ENCODE measurements at regions not wholly inside any gene's neighbourhood (a gene's known extent, or its start where the extent isn't known, plus 50 kb on each side); places are given as distances from the start of the nearest gene placed in this dataset.

DNA sequence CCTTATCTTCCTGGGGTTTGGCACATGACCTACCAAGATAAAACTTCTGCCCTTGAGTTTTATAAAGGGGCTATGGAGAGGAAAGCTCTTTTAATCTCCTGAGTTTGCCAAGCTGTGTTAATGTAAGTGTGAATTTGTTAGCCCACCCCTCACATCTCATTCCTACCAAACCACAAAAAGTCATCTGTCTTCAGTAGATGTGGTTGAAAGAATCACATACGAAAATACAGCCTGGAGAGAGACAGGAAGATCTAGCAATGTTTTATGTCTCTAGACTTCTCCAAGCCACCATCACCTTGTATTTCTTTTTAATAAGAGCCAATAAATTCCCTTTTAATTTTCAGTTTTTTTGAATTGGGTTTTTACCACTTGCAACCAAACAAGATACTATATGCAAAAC is 68.9 kb upstream of the ZNF280D start:
- no peaks in the 10 kb centered on the region for H3K4me1 Mint-ChIP-seq
- ATAC-seq (no peak), DNase-seq (ENCODE audit: low spot score) (no peak)
- H3K27ac Mint-ChIP-seq, result no peak overlapping the region
- H3K9me3 Mint-ChIP-seq, result peaks cover 5% of the 10 kb centered on the region
- TF ChIP-seq, protein P1, sequence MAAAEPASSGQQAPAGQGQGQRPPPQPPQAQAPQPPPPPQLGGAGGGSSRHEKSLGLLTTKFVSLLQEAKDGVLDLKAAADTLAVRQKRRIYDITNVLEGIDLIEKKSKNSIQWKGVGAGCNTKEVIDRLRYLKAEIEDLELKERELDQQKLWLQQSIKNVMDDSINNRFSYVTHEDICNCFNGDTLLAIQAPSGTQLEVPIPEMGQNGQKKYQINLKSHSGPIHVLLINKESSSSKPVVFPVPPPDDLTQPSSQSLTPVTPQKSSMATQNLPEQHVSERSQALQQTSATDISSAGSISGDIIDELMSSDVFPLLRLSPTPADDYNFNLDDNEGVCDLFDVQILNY (CRISPR knock-in tag; IDR thresholded peaks at IDR 0.05), result no peak
- TF ChIP-seq, protein P2, sequence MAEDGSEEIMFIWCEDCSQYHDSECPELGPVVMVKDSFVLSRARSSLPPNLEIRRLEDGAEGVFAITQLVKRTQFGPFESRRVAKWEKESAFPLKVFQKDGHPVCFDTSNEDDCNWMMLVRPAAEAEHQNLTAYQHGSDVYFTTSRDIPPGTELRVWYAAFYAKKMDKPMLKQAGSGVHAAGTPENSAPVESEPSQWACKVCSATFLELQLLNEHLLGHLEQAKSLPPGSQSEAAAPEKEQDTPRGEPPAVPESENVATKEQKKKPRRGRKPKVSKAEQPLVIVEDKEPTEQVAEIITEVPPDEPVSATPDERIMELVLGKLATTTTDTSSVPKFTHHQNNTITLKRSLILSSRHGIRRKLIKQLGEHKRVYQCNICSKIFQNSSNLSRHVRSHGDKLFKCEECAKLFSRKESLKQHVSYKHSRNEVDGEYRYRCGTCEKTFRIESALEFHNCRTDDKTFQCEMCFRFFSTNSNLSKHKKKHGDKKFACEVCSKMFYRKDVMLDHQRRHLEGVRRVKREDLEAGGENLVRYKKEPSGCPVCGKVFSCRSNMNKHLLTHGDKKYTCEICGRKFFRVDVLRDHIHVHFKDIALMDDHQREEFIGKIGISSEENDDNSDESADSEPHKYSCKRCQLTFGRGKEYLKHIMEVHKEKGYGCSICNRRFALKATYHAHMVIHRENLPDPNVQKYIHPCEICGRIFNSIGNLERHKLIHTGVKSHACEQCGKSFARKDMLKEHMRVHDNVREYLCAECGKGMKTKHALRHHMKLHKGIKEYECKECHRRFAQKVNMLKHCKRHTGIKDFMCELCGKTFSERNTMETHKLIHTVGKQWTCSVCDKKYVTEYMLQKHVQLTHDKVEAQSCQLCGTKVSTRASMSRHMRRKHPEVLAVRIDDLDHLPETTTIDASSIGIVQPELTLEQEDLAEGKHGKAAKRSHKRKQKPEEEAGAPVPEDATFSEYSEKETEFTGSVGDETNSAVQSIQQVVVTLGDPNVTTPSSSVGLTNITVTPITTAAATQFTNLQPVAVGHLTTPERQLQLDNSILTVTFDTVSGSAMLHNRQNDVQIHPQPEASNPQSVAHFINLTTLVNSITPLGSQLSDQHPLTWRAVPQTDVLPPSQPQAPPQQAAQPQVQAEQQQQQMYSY (CRISPR knock-in tag; IDR thresholded peaks at IDR 0.05), result no peak
- no peak for TF ChIP-seq TCF7 (CRISPR knock-in tag; IDR thresholded peaks at IDR 0.05; ENCODE audit: low read depth)
- POLR2A ChIA-PET, result no interaction called here
- H3K36me3 Mint-ChIP-seq, result peaks cover 4% of the 10 kb centered on the region; the same call in 1 of the 2 replicates
- H3K4me3 Mint-ChIP-seq, result no peak overlapping the region
- CTCF ChIA-PET, result no interaction called here
- H3K27me3 Mint-ChIP-seq (ENCODE audit: low read depth), result no peaks in the 10 kb centered on the region

DNA sequence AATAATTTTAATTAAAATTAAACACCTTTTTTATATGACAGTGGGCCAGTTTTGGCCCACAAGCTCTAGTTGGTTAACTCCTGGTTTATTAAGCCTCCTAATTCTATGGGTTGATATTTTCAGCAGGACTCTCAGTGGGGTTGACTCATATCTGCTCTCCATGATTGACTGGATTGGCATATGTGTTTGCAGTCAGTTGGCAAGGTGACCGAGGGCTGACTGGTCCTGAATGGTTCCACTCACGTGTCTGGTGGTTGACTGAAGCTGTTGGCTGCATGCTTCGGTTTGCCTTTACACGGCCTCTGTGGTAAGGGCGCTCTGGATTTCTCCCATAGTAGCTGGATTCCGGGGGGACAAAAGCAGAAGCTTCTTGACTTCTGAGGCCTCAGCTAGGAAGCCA is 65.3 kb upstream of the ZNF280D start:
- no peak for TF ChIP-seq NFATC4 (CRISPR knock-in tag; IDR thresholded peaks at IDR 0.05)
- TF ChIP-seq, protein P3, sequence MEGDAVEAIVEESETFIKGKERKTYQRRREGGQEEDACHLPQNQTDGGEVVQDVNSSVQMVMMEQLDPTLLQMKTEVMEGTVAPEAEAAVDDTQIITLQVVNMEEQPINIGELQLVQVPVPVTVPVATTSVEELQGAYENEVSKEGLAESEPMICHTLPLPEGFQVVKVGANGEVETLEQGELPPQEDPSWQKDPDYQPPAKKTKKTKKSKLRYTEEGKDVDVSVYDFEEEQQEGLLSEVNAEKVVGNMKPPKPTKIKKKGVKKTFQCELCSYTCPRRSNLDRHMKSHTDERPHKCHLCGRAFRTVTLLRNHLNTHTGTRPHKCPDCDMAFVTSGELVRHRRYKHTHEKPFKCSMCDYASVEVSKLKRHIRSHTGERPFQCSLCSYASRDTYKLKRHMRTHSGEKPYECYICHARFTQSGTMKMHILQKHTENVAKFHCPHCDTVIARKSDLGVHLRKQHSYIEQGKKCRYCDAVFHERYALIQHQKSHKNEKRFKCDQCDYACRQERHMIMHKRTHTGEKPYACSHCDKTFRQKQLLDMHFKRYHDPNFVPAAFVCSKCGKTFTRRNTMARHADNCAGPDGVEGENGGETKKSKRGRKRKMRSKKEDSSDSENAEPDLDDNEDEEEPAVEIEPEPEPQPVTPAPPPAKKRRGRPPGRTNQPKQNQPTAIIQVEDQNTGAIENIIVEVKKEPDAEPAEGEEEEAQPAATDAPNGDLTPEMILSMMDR (IDR thresholded peaks at IDR 0.05), result no peak
- Mint-ChIP-seq H3K4me3 (no peak overlapping the region), H3K27me3 (ENCODE audit: low read depth) (no peaks in the 10 kb centered on the region), H3K4me1 (no peaks in the 10 kb centered on the region), H3K27ac (no peak overlapping the region), H3K36me3 (no peaks in the 10 kb centered on the region), H3K9me3 (no peaks in the 10 kb centered on the region; the same call in 1 of the 2 replicates)
- POLR2A ChIA-PET, result no interaction called here
- CTCF ChIA-PET, result interaction anchor here (1.1 kb wide), 1 partner anchor 308 kb away, joined by 3 read pairs; no protein-coding TSS in a partner anchor
- DNase-seq (ENCODE audit: low spot score), result no peak
- no peak for ATAC-seq

DNA sequence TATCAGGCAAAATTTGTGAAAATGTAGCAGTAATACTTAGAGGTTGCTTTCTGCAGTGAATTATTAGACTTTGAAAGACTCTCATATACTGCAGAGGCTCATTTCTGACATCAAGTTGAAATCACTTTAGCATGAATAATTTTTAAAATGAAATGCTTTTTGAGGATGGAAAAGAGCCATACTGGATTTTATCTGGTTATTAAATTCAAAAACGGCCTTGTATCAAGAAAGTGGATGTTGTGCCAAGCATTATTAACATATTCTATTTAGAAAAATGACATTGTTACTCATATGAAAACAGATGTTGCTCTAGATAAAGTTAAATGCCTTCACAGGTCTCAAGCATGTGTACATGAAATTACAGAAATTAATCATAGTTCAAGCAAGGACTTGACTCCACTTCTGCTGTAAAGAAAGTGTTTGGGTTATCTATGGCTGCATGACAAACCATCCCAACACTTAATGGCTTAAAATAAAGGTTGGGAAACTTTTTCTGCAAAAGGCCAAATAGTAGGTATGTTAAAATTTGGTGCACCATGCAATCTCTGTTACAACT is 64.5 kb upstream of the ZNF280D start:
- no peak overlapping the region for H3K4me3 Mint-ChIP-seq
- CTCF ChIA-PET, result no interaction called here
- DNase-seq (ENCODE audit: low spot score) (no peak), ATAC-seq (no peak)
- peaks cover 7% of the 10 kb centered on the region for H3K9me3 Mint-ChIP-seq
- no peak overlapping the region for H3K27ac Mint-ChIP-seq
- H3K27me3 Mint-ChIP-seq (ENCODE audit: low read depth), result no peaks in the 10 kb centered on the region
- TF ChIP-seq TEAD1 (CRISPR knock-in tag; IDR thresholded peaks at IDR 0.05) (no peak), CBFB (CRISPR knock-in tag; IDR thresholded peaks at IDR 0.05; ENCODE audit: low read depth) (no peak), JUN (CRISPR knock-in tag; IDR thresholded peaks at IDR 0.05) (no peak), NFATC4 (CRISPR knock-in tag; IDR thresholded peaks at IDR 0.05) (no peak), NR3C1 (CRISPR knock-in tag; conservative IDR thresholded peaks at IDR 0.05; ENCODE audit: low read depth) (no peak)
- TF ChIP-seq, protein P4, sequence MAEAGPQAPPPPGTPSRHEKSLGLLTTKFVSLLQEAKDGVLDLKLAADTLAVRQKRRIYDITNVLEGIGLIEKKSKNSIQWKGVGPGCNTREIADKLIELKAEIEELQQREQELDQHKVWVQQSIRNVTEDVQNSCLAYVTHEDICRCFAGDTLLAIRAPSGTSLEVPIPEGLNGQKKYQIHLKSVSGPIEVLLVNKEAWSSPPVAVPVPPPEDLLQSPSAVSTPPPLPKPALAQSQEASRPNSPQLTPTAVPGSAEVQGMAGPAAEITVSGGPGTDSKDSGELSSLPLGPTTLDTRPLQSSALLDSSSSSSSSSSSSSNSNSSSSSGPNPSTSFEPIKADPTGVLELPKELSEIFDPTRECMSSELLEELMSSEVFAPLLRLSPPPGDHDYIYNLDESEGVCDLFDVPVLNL (CRISPR knock-in tag; IDR thresholded peaks at IDR 0.05; ENCODE audit: borderline replicate concordance, low read depth), result no peak
- TF ChIP-seq, protein P5, sequence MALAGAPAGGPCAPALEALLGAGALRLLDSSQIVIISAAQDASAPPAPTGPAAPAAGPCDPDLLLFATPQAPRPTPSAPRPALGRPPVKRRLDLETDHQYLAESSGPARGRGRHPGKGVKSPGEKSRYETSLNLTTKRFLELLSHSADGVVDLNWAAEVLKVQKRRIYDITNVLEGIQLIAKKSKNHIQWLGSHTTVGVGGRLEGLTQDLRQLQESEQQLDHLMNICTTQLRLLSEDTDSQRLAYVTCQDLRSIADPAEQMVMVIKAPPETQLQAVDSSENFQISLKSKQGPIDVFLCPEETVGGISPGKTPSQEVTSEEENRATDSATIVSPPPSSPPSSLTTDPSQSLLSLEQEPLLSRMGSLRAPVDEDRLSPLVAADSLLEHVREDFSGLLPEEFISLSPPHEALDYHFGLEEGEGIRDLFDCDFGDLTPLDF (CRISPR knock-in tag; IDR thresholded peaks at IDR 0.05), result no peak
- no peaks in the 10 kb centered on the region for H3K4me1 Mint-ChIP-seq
- POLR2A ChIA-PET, result no interaction called here
- no peaks in the 10 kb centered on the region for H3K36me3 Mint-ChIP-seq

Measured in WTC11 (cell line).